HG03442 (cell line): ENCODE measurements at regions not wholly inside any gene's neighbourhood (a gene's known extent, or its start where the extent isn't known, plus 50 kb on each side); places are given as distances from the start of the nearest gene placed in this dataset.

Source experiments
- ATAC-seq: cut with Tn5 transposase; IDR thresholded peaks from one replicate; pipeline ENCODE4 v1.9.1; 2021; ENCODE audit warnings: mild to moderate bottlenecking, moderate library complexity; ENCODE audit not compliant: unreplicated experiment

DNA sequence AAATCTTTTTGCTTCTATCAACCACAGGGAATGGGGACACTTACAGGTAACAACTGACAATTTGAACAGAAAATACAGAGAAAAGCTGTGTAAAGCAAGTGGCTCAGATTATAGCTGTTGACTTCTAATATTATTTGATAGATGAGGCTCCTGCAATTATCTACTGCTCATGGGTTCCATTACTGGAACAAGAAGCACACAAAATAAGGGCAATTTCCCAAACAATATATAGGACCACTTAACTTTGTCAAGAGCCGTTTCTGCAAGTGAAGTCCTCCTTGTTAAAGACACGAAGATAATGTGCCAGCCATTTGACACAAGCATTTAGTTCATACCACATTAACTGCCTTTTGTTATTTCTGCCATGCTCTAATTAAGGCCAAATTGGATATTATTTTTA is 315.5 kb upstream of the ARID1B start:
- ATAC-seq: no peak

DNA sequence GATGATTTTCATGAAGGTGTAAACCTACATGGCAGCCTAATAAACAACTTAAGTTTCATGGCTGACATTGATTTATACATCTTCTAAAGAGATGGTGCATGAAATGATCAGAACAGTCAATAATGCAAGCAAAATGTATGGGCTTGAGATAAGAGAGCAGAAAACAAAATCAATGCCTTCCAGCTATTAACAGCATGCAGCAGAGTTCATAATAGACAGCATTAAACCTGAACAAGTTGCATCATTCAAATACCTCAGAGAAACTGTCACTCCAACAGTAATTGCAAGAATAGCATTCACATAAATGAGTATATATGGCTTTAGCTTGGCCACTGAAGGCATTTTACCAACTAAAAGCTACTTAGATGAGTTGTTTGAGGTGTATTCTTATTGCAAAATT is 319.6 kb upstream of the ARID1B start:
- no peak for ATAC-seq

GRCh38 chr6:156455847-156456246 is 321.3 kb upstream of the ARID1B start:
- no peak for ATAC-seq

- ATAC-seq: no peak
Observed at GRCh38 chr6:156454867-156455266, 322.3 kb upstream of the ARID1B start.

GRCh38 chr6:156451726-156452125 is 325.5 kb upstream of the ARID1B start:
- no peak for ATAC-seq

DNA sequence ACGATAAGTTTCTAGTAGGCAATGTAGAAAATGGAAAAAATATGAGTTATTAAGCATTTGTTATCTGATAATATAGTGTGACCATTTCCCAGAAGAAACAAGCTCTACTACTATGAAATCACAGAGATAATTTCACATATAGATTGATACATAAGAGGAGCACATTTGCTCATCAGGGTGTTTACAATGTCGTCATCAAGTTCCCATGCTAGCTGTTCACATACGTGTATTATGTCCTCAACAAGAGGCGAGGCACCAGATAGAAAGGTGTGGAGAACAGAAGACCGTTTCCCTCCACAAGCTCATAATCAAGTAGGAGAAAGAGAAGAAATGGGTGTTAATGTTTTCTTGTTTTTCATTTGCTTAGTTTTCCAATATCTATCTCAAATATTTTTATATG is 326.1 kb upstream of the ARID1B start:
- ATAC-seq: no peak

GRCh38 chr6:156450421-156450820 is 326.8 kb upstream of the ARID1B start:
- ATAC-seq: no peak

DNA sequence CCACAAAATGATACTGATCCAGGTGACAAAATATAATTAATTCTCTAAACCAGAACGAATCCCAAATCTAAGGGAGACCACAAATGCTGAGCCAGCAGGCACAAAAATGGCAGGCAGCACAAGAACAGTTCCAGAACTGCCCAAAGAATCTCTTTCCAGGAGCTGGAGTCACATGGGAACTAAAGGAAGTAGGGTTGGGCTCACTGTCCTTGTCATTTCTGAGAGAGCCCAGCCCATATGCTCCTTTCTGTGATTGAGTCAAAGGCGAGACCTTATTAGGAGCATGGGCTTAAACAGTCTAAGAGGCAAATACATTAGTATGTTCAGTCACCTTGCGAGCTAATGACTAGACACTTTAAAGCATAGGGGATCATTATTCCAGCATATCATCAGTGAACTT is 327.6 kb upstream of the ARID1B start:
- no peak for ATAC-seq

DNA sequence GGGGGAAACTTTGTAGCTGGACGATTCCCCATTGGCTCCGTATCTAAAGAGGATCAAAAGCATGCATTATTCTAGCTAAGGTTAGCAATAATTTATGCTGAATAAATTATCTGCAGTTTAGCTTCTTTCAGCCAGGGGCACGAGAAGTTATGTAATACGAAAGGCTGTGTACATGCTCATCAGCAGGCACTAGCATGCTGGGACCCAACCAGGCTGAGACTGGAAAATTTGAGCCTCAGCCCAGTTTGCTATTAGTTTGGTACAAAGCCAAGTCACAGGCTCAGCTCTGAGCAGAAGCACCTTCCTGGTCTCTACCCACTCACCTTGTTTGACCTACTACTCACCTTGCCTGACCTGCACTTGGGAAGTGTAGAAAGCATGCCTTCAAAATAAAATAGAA is 328.1 kb upstream of the ARID1B start:
- ATAC-seq: no peak

DNA sequence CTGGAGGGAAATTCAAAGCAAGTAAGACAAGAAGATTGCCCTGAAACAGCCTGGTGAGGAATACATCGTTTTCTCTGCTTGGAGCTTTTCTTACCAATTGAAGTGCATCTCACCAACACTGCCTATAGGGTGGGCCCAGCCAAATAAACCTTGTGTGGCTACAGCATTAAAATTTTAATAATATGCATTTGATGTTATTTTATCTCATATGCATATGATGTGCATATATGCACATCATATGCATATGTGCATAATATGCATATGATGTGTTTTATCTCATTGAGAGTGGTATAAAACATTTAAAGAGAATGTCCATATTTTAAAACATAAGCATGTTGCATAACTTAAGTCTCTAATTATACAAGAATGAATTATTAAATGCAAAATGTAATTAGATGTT is 328.6 kb upstream of the ARID1B start:
- no peak for ATAC-seq

DNA sequence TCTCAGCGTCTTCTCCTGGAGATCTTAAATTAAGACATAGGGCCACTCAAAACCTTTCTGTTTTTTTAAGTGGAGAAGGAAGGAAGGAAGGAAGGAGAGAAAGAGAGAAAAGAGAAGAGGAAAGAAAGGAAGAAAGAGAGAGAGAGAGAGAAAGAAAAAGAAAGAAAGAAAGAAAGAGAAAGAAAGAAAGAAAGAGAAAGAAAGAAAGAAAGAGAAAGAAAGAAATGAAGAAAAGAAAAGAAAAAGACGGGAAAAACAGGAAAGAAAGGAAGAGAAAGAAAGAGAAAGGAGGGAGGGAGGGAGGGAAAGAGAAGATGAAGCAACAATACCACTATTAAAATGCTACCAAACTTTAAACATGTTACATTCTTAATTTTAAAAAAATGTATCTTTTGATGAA is 336.5 kb upstream of the ARID1B start:
- ATAC-seq: no peak

GRCh38 chr6:156438350-156438923 is 338.7 kb upstream of the ARID1B start:
- ATAC-seq: no peak

- no peak for ATAC-seq
Observed at GRCh38 chr6:156437121-156437879, 339.9 kb upstream of the ARID1B start.

DNA sequence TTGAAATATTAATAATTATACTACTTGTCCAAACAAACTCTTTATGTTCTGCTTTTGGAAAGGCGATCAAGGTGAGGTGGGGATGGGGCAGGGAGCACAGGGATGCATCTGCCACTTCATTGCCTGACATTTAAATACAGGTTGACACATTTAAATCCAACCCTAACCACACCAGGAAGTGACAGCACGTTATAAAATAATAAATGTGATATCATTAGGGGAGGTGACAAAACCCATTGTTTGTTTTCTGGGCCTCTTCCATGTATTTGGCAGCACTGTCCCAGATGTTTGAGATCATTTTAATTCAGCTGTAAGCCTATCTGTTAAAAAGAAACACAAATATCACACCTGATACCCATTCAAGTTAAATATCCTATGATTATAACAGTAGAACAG is 342.4 kb upstream of the ARID1B start:
- ATAC-seq: no peak

DNA sequence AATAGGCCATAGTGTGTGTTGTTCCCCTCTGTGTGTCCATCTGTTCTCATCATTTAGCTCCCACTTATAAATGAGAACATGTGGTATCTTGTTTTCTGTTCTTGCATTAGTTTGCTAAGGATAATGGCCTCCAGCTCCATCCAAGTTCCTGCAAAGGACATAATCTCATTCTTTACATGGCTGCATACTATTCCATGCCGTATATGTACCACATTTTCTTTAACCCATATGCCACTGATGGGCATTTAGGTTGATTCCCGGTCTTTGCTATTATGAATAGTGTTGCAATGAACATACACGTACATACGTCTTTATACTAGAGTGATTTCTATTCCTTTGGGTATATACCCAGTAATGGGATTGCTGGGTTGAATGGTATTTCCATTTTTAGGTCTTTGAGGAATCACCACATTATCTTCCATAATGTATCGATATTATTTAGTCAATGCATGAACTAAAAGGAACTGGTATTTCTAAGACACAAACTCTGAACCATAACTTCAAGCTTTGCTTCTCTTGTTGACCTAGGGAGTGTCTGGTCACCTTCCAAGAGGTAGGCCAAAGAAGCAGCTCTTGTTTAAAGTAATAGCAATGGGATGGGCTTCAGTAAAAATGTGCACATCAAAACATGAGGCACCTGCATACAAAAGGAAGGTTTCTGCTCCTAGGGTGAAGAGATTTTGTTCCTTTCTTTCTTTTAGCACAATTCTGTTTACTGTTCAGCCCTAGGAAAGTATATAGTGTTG is 343.0 kb upstream of the ARID1B start:
- ATAC-seq: no peak

GRCh38 chr6:156432543-156432942 is 344.6 kb upstream of the ARID1B start:
- ATAC-seq: no peak

DNA sequence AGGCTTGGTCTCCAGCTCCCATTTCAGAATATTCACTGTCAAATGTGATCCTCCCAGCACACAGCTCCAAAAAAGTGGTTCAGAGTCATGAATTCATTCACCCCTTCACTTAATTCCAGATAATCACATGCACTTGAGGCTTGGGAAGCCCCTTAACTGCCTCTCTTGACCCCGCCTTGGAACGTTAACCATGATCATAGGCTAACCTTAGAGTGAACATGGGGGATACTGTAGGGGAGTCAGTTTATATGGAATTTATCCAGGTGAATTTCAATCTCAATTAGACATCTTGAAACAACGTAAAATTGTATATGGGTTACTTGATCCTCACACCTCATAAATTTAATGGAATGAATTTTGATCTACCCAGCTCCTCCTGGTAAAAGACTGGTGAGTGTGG is 346.8 kb upstream of the ARID1B start:
- ATAC-seq: no peak

DNA sequence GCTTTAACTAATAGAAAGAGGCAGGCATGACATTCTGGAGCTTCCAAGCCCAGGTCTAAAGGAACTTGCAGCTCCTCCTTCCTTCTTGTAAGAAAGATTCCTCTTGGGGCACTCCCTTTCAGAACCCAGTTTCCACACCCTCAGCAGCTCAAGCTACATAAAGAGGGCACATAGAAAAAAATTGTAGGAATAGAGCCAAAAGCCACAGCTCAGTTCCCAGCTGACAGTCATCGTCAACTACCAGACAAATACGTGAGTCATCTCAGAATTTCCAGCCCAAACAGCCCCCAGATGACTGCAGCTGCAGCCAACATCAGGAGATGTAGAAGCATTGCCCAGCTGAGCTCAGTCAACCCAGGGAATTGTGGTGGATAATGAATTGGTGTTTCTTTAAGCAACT is 349.8 kb upstream of the ARID1B start:
- no peak for ATAC-seq

- no peak for ATAC-seq
Observed at GRCh38 chr6:156425359-156426020, 351.7 kb upstream of the ARID1B start.

- ATAC-seq: no peak
Observed at GRCh38 chr6:156423829-156424228, 353.3 kb upstream of the ARID1B start.

GRCh38 chr6:156423075-156423474 is 354.1 kb upstream of the ARID1B start:
- ATAC-seq: no peak

DNA sequence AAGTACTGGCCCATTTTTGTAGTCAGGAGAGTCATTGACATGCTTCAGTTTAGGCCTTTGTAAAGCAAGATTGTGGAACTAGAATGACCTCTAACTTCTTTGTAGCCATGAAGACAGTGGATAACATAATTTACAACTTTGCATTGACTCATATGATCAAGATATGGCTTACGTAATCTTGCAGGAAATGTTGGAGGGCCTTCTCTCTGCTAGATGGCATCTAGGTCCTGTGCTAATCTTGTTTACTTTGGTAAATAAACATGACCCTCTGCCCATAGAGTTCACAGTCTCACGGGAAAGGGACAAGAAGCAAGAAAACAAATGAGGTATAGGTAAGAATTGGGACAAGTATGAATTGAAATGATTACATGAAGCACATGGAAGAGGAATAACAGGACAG is 355.2 kb upstream of the ARID1B start:
- ATAC-seq: no peak
